H1 (cell line): ENCODE measurements at regions not wholly inside any gene's neighbourhood (a gene's known extent, or its start where the extent isn't known, plus 50 kb on each side); places are given as distances from the start of the nearest gene placed in this dataset.

Source experiments
- CTCF ChIA-PET: fragments of 300-600 bp; sonication (Branson Sonifier 250); formaldehyde crosslinking; loops from one replicate; lab custom pipeline; 2021; ENCODE audit not compliant: partially characterized antibody; lab: Charles Lee
- POLR2A ChIA-PET: fragments of 300-600 bp; sonication (Branson Sonifier 250); formaldehyde crosslinking; loops from one replicate; lab custom pipeline; 2021; ENCODE audit warnings: inconsistent platforms; ENCODE audit not compliant: partially characterized antibody; lab: Charles Lee
- DNase-seq, 2 experiments: peaks; one replicate each; pipeline versions ENCODE4 v3.0.0 to v3.0.0-alpha.2; 2010 to 2022; ENCODE audit warnings: low spot score in 2 of 2, low read depth in 1 of 2, mixed read lengths in 1 of 2
- FAIRE-seq: peaks from 2 replicates; lab custom pipeline; 2011; peaks lifted over from hg19 to GRCh38; lab: Jason Lieb, UNC
- H2AFZ ChIP-seq: 2 replicates; pipeline ENCODE4 v1.8.1; 2012; ENCODE audit warnings: low read length, inconsistent platforms
- H2AK5ac ChIP-seq: 2 replicates; pipeline ENCODE4 v1.6.1; 2013; ENCODE audit warnings: low read depth, low read length
- H2BK120ac ChIP-seq: replicated peaks from 2 replicates; pipeline ENCODE3; 2013; ENCODE audit warnings: low read depth, low read length, inconsistent platforms
- H2BK12ac ChIP-seq: 2 replicates; pipeline ENCODE4 v1.6.1; 2013; ENCODE audit warnings: low read depth, low read length
- H2BK15ac ChIP-seq: 2 replicates; pipeline ENCODE4 v1.6.1; 2013; ENCODE audit warnings: low read length
- H2BK20ac ChIP-seq: 2 replicates; pipeline ENCODE4 v1.6.1; 2013; ENCODE audit warnings: low read length
- H2BK5ac ChIP-seq: 2 replicates; pipeline ENCODE4 v1.6.1; 2013; ENCODE audit warnings: low read depth, low read length
- H3K14ac ChIP-seq: 2 replicates; pipeline ENCODE4 v1.6.1; 2013; ENCODE audit warnings: inconsistent platforms; ENCODE audit not compliant: insufficient read length
- H3K18ac ChIP-seq: 2 replicates; pipeline ENCODE4 v1.6.1; 2013; ENCODE audit warnings: low read length; ENCODE audit errors: extremely low read depth
- H3K23ac ChIP-seq: 2 replicates; pipeline ENCODE4 v1.6.1; 2013; ENCODE audit warnings: inconsistent platforms; ENCODE audit not compliant: insufficient read length
- H3K23me2 ChIP-seq: 2 replicates; pipeline ENCODE4 v1.6.1; 2013; ENCODE audit warnings: low read depth, low read length
- H3K27ac ChIP-seq: 2 replicates; pipeline ENCODE4 v1.6.1; 2011; ENCODE audit warnings: low read depth, low read length, inconsistent platforms
- H3K27me3 ChIP-seq, 4 experiments: replicated peaks in 1 of 4; 1 replicate in 1 of 4; 2 replicates in 3 of 4; pipeline versions ENCODE4 v1.6.1 to v1.8.1; 2011 to 2013; ENCODE audit warnings: low read length in 3 of 4, mild to moderate bottlenecking in 3 of 4, inconsistent platforms in 2 of 4, mixed read lengths in 2 of 4, moderate library complexity in 1 of 4; ENCODE audit not compliant: control insufficient read depth in 3 of 4, insufficient read depth in 3 of 4; ENCODE audit errors: extremely low read depth in 1 of 4
- H3K36me3 ChIP-seq, 4 experiments: 2 replicates each; pipeline versions ENCODE4 v1.6.1 to v1.8.1; 2011 to 2013; ENCODE audit warnings: mild to moderate bottlenecking in 4 of 4, low read length in 3 of 4, moderate library complexity in 2 of 4, control low read depth in 1 of 4, inconsistent platforms in 1 of 4; ENCODE audit not compliant: insufficient read depth in 4 of 4, control insufficient read depth in 2 of 4
- H3K4ac ChIP-seq: replicated peaks from 2 replicates; pipeline ENCODE3; 2013; ENCODE audit warnings: low read length, low read depth, mixed read lengths, inconsistent platforms; ENCODE audit not compliant: insufficient read length
- H3K4me1 ChIP-seq, 4 experiments: replicated peaks in 1 of 4; 1 replicate in 1 of 4; 2 replicates in 3 of 4; pipeline versions ENCODE4 v1.6.1 to v1.8.1; 2011 to 2013; ENCODE audit warnings: low read length in 3 of 4, inconsistent platforms in 2 of 4, mixed read lengths in 1 of 4; ENCODE audit not compliant: insufficient read depth in 4 of 4, control insufficient read depth in 3 of 4
- H3K4me2 ChIP-seq, 2 experiments: 2 replicates each; pipeline versions ENCODE4 v1.6.1 to v1.8.1; 2011 to 2013; ENCODE audit warnings: low read depth in 2 of 2, low read length in 2 of 2, control low read depth in 1 of 2, inconsistent platforms in 1 of 2, mild to moderate bottlenecking in 1 of 2; ENCODE audit not compliant: insufficient read depth in 1 of 2
- H3K4me3 ChIP-seq, 4 experiments: fragments of 200-600, 300-600 bp in 1 of 4; sonication (generic), shearing (Covaris generic), sonication (Bioruptor Twin) in 1 of 4; 2 replicates each; pipeline versions ENCODE4 v1.5.1 to v1.8.1; 2011 to 2016; ENCODE audit warnings: low read length in 4 of 4, low read depth in 3 of 4, control low read depth in 2 of 4, inconsistent platforms in 2 of 4, mild to moderate bottlenecking in 2 of 4, mixed read lengths in 1 of 4, moderate library complexity in 1 of 4; ENCODE audit not compliant: insufficient read depth in 2 of 4; ENCODE audit errors: extremely low read depth in 1 of 4
- H3K56ac ChIP-seq: replicated peaks from 2 replicates; pipeline ENCODE3; 2013; ENCODE audit warnings: low read depth, mild to moderate bottlenecking, mixed read lengths, low read length, inconsistent platforms; ENCODE audit not compliant: insufficient read length
- H3K79me1 ChIP-seq: 2 replicates; pipeline ENCODE4 v1.6.1; 2013; ENCODE audit warnings: low read depth, low read length, control low read depth
- H3K79me2 ChIP-seq, 2 experiments: 2 replicates each; pipeline versions ENCODE4 v1.6.1 to v1.8.1; 2012 to 2013; ENCODE audit warnings: low read length in 2 of 2, mild to moderate bottlenecking in 2 of 2, inconsistent platforms in 1 of 2; ENCODE audit not compliant: insufficient read depth in 2 of 2, control insufficient read depth in 1 of 2
- H3K9ac ChIP-seq, 4 experiments: replicated peaks in 1 of 4; 1 replicate in 1 of 4; 2 replicates in 3 of 4; pipeline versions ENCODE4 v1.6.1 to v1.8.1; 2011 to 2013; ENCODE audit warnings: low read depth in 3 of 4, low read length in 3 of 4, control low read depth in 2 of 4, mild to moderate bottlenecking in 2 of 4, moderate library complexity in 2 of 4, inconsistent platforms in 1 of 4; ENCODE audit errors: extremely low read depth in 1 of 4
- H3K9me3 ChIP-seq, 2 experiments: 2 replicates each; pipeline versions ENCODE4 v1.6.1 to v1.8.1; 2012 to 2013; ENCODE audit warnings: mild to moderate bottlenecking in 2 of 2, moderate library complexity in 2 of 2, control low read depth in 1 of 2, inconsistent platforms in 1 of 2, low read depth in 1 of 2, low read length in 1 of 2, mixed read lengths in 1 of 2; ENCODE audit not compliant: insufficient read depth in 2 of 2
- H4K20me1 ChIP-seq, 2 experiments: replicated peaks in 1 of 2; 2 replicates each; pipeline versions ENCODE3 to v1.8.1; 2011 to 2013; ENCODE audit warnings: inconsistent platforms in 2 of 2, low read length in 2 of 2, mild to moderate bottlenecking in 1 of 2; ENCODE audit not compliant: insufficient read depth in 2 of 2, control insufficient read depth in 1 of 2
- H4K5ac ChIP-seq: 2 replicates; pipeline ENCODE4 v1.6.1; 2013; ENCODE audit warnings: low read length, low read depth, mixed read lengths, inconsistent platforms; ENCODE audit not compliant: insufficient read length
- H4K8ac ChIP-seq: 2 replicates; pipeline ENCODE4 v1.8.0; 2013; ENCODE audit warnings: mild to moderate bottlenecking, moderate library complexity, low read length, inconsistent platforms; ENCODE audit not compliant: insufficient read depth; ENCODE audit errors: extremely low read depth
- H4K91ac ChIP-seq: replicated peaks from 2 replicates; pipeline ENCODE3; 2013; ENCODE audit warnings: low read length, mixed read lengths, inconsistent platforms; ENCODE audit not compliant: insufficient read length
- NRF1 ChIP-seq: IDR thresholded peaks from 2 replicates; pipeline ENCODE4 v1.6.1; 2011; ENCODE audit warnings: mild to moderate bottlenecking, low read depth, low read length, improper control_type of control experiment
- SRF ChIP-seq: IDR thresholded peaks from 2 replicates; pipeline ENCODE4 v1.6.1; 2011; ENCODE audit warnings: mild to moderate bottlenecking, low read depth, low read length, moderate library complexity
- WGBS, 2 experiments: shearing (Covaris generic) in 1 of 2; methylation state at CpG; one replicate each; pipeline versions ENCODE4 v1.1.6 to v1.1.7; 2013 to 2015; ENCODE audit warnings: low lambda C conversion rate in 2 of 2, mixed read lengths in 2 of 2, inconsistent platforms in 1 of 2, low coverage in 1 of 2, missing lambda C conversion rate in 1 of 2; ENCODE audit not compliant: insufficient replicate concordance in 2 of 2, insufficient coverage in 1 of 2, insufficient read length in 1 of 2; ENCODE audit errors: extremely low coverage in 1 of 2, missing lambda C conversion rate in 1 of 2; 5-methylcytosine and 5-hydroxymethylcytosine counted together

- H4K5ac ChIP-seq: no peak overlapping the region
- H2AK5ac ChIP-seq: no peak overlapping the region
- WGBS, 2 experiments: 76% methylated on average over 4 of the region's 4 CpGs; no CpG with 5 or more reads in 1 of the 2 experiments
- no peak overlapping the region for H3K18ac ChIP-seq
- H2BK5ac ChIP-seq: no peak overlapping the region
- DNase-seq: no peak
- H3K14ac ChIP-seq: no peak overlapping the region
- H4K20me1 ChIP-seq: no peaks in the 10 kb centered on the region
- H3K4me2 ChIP-seq: no peak overlapping the region
- no peak overlapping the region for H2BK12ac ChIP-seq
- H4K91ac ChIP-seq: no peak overlapping the region
- no peak overlapping the region for H2BK15ac ChIP-seq
- H3K56ac ChIP-seq: no peak overlapping the region
- TF ChIP-seq NRF1 (no peak), SRF (no peak)
- H3K27me3 ChIP-seq: no peaks in the 10 kb centered on the region
- H2BK120ac ChIP-seq: no peak overlapping the region
- no peaks in the 10 kb centered on the region for H3K4me1 ChIP-seq
- no peak overlapping the region for H3K9ac ChIP-seq
- no peak overlapping the region for H2AFZ ChIP-seq
- ChIA-PET CTCF (interaction anchor here (0.6 to 1.1 kb wide), 2 partner anchors 407 to 1303 kb away, joined by 3 to 4 read pairs; no protein-coding TSS in a partner anchor), POLR2A (no interaction called here)
- FAIRE-seq: no peak
- no peaks in the 10 kb centered on the region for H3K23me2 ChIP-seq
- H3K4ac ChIP-seq: no peak overlapping the region
- H3K9me3 ChIP-seq: no peaks in the 10 kb centered on the region
- H4K8ac ChIP-seq: no peak overlapping the region
- no peak overlapping the region for H3K27ac ChIP-seq
- no peaks in the 10 kb centered on the region for H3K79me2 ChIP-seq
- H3K79me1 ChIP-seq: no peaks in the 10 kb centered on the region
- no peak overlapping the region for H3K23ac ChIP-seq
- no peaks in the 10 kb centered on the region for H3K36me3 ChIP-seq
- H2BK20ac ChIP-seq: no peak overlapping the region
- no peak overlapping the region for H3K4me3 ChIP-seq
These were observed 109.7 kb upstream of the GOLIM4 start for GRCh38 chr3:168205451-168205850.
